HG03135 (cell line): ENCODE measurements at regions not wholly inside any gene's neighbourhood (a gene's known extent, or its start where the extent isn't known, plus 50 kb on each side); places are given as distances from the start of the nearest gene placed in this dataset.
A peak's percentile ranks its signal among the peaks of the same experiment; 100 is the strongest.
"Not testable (repeated sequence)": the region's sequence is repeated elsewhere in the genome, so short reads cannot be mapped to it uniquely, and the experiment has no call there.

Experiments used
- ATAC-seq: cut with Tn5 transposase; IDR thresholded peaks from one replicate; pipeline ENCODE4 v1.9.1; 2021; ENCODE audit warnings: mild to moderate bottlenecking, moderate library complexity; ENCODE audit not compliant: unreplicated experiment

- ATAC-seq: no peak
Observed at GRCh38 chr12:31906557-31907301, 52.5 kb upstream of the RESF1 start.

DNA sequence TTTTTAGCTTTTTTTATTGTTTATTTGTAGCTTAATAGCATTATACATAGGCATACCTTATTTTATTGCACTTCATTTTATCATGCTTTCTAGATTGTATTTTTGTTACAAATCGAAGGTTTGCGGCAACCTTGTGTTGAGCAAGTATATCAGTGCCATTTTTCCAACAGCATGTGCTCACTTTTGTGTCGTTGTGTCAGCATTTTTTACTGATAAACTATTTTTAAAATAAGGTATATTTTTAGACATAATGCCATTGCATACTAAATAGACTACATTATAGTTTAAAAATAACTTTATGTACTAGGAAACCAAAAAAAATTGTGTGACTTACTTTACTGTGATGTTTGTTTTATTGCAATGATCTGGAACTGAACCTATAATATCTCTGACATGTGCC lies 56.2 kb upstream of the RESF1 start:
- no peak for ATAC-seq

GRCh38 chr12:31900271-31900670 lies 58.9 kb upstream of the RESF1 start:
- no peak for ATAC-seq

- ATAC-seq: no peak
Observed at GRCh38 chr12:31899109-31899508, 60.1 kb upstream of the RESF1 start.

- no peak for ATAC-seq
Observed at GRCh38 chr12:31897781-31898503, 61.3 kb upstream of the RESF1 start.

DNA sequence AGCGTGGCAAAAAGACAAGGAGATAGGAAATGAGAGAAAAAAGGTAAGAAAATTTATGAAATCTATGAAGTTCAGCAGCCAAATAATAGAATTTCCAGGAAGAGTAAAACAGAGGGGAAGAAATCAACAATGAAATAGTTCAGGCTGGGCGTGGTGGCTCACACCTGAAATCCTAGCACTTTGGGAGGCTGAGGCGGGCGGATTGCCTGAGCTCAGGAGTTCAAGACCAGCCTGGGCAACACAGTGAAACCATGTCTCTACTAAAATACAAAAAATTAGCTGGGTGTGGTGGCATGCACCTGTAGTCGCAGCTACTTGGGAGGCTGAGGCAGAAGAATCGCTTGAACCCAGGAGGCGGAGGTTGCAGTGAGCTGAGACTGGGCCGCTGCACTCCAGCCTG lies 62.1 kb upstream of the RESF1 start:
- not testable (repeated sequence) for ATAC-seq

GRCh38 chr12:31896514-31897039 lies 62.6 kb upstream of the RESF1 start:
- peak; percentile 98 for ATAC-seq

GRCh38 chr12:31895449-31896150 lies 63.6 kb upstream of the RESF1 start:
- no peak for ATAC-seq

DNA sequence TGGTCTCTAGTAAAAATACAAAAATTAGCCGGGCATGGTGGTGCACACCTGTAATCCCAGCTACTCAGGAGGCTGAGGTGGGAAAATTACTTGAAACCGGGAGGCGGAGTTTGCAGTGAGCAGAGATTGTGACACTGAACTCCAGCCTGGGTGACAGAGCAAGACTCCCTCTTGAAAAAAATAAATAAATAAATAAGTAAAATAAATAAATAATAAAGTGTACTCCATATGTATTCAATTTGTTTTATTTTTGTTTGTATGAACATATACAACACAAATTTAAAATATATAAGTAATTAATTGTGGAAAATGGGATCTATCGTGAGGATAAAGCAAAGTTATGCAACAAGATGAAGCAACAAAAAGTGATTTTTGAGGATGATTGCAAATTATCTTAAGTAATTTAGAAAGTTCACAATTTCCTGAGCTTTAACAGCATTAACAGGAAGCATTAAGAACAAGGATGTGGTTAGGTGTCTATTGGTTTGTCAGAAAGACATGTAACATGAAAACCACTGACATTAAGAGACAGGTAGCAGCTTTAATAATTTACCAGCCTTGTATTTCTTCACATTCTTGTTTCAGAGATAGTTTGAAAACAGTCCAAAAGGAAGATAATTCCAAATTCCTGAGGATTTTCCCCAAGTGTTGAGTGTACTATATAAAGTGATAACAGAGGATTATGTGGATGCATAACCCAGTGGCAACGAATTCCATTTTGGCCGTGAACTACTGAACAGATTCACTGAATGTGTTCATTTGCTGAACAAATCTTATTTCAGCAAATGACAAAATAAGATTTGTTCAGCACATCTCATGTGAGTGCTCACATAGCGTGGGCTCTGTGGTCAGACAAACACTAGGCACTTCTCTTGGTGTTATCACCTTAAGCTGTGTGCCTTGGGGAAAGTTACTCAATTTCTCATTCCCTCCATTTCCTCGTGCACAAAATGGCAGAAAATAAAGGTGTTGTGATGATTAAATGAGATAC lies 68.6 kb upstream of the RESF1 start:
- no peak for ATAC-seq

GRCh38 chr12:31887109-31887811 lies 72.0 kb upstream of the RESF1 start:
- no peak for ATAC-seq

GRCh38 chr12:31882682-31883081 lies 76.5 kb upstream of the RESF1 start:
- ATAC-seq: not testable (repeated sequence)

DNA sequence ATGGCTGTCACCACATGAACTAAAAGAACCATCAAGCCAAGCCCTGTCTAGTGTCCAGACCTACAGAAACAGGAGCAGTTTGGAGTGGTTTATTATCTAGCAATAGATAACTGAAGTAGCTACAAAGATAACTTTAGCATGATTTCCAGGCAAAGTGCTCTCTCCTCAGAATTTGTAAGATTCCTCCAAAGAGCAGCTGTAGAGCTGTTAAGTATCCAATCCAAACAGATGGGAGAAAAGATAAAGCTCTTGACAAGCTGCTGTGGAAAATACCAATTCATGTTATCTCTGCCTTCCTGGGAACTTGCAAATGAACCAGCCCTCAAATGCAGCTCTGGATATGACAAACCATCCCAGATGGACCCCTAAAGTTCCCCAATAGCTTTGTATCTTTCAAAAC lies 78.9 kb upstream of the RESF1 start:
- ATAC-seq: no peak

DNA sequence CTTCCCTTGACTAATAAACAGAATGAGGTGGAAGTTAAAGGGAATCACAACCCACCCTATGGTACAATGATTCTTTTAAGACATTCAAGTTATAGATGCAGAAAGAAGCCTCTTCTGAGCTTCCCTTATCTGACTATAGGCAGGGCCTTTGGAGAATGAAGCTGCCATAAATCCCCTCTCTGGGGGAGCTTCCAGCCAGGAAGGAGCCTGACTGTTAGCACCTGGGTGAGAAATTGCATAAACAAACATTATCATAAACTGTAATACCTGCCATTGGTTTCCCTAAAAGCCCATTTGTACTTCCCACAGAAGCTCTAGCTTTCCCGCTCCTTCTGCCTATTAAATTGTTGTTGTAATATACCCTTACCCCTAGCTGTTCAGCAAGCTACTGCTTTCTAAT lies 81.3 kb upstream of the RESF1 start:
- no peak for ATAC-seq

DNA sequence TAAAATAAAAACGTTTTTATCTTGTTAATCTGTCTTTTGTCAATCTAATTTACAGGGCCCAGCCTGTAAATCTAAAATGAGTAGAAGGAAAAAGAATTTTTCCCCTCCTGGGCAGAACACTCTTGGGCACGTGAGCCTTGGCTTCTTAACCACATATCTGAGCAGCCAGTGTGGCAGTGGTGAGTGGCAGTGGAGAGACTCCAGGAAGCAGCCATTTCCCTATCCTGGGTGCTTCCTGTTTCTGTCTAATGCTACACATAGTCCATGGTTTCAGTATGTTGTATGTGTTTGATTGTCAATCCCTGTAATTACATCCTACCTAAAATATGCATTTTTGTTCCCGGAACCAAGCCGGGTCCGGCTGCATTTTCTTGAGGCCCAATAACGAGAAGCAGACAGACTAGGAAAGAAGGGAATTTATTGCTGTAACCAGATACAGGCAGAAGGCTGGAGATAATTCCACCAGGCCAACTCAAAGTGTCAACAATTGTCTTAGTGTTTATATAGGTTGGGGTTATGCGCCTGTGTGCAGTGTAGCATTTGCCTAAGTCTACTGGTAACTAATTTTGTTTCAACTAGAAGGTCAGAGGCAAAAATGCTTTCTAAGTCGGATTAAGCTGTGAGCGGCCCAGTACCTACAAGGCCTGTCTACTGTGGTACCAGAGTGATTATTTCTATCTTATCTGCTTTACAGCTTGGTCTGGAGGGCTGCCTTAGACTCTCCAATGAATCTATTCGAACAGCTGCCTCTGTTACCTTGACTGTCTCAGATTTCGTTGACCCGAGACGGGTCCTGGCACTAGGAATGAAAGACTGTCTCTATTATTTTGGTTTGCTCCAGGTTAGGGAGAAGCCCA lies 82.4 kb upstream of the RESF1 start:
- no peak for ATAC-seq

- ATAC-seq: no peak
Observed at GRCh38 chr12:31875609-31875964, 83.6 kb upstream of the RESF1 start.

DNA sequence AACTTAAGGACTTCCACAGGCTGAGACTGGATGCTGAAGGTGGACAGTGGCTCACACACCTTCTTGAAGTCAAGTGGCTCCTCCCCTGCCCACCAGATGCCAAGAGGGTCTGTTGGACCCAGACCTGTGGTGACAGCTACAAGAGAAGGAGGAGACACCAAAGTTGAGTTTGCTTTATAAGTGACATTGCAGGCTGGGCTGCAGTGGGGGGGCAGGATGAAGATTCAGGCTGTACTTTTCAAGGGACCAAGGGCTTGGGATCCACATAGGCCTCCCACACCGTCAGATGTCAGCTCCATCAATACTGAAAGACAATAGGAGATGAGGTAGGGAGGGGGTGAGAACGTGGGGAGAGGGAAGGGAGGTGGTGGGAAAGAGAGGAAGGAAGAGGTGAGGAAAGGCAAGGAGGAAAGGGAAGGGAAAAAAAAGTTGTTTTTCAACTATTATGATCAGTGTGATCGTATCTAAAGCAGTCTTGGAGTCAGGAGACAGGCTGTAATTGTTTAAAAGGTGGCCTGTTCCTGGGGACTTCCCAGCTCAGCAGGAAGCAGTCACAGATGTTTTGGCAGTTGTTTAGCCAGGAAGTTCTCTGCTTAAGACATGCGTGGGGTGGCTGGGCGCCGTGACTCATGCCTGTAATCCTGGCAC lies 84.1 kb upstream of the RESF1 start:
- ATAC-seq: peak; percentile 87

DNA sequence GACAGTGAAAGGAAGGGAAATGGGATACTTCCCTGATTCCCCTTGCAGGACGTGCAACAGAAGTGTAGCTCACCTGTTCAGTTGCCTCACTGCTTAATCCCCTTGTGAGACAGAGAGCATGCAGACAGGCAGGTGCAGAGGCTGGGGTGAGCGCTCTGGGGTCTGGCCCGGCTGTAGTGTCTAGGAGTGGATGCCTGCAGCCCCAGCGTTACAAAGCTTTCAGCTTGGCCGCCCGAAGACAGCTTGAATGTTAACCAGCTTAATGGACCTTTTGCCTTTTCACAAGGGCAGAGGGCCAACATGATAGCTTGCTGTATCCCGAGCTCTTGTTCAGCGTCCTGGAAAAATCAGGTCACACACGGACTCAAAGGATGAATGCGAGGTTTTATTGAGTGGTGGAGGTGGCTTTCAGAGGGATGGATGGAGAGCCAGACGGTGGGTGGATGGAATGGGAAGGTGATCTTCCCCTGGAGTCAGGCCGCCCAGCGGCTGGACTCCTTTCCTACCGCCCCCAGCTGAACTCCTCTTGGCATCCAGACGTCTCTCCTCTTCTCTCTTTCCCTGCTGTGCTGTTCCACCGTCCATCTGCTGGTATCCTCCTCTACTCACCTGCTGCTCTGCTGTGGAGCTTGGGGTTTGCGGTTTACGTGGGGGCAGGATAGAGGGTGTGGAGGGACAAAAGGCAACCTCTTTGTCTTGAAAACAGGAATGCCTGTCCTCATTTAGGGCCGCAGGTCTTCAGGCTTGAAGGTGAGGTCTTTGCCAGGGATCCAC lies 86.2 kb upstream of the RESF1 start:
- ATAC-seq: no peak

- no peak for ATAC-seq
Observed at GRCh38 chr12:31869972-31870371, 89.2 kb upstream of the RESF1 start.
